ENCODE measurements at regions not wholly inside any gene's neighbourhood (a gene's known extent, or its start where the extent isn't known, plus 50 kb on each side); places are given as distances from the start of the nearest gene placed in this dataset.
A peak's percentile ranks its signal among the peaks of the same experiment; 100 is the strongest.

GRCh38 chr4:102170910-102171309, 174.4 kb downstream of the SLC39A8 start:
- DNase-seq (no peak), ATAC-seq (ENCODE audit: low read depth) (no peak)
- no peak overlapping the region for H3K18ac ChIP-seq (ENCODE audit: low read depth, low read length)
- H2AFZ ChIP-seq (replicated peaks; ENCODE audit: low read length, poor library complexity) = no peak overlapping the region
- H3K27me3 ChIP-seq (ENCODE audit: control insufficient read depth, insufficient read depth, low read length) = no peaks in the 10 kb centered on the region
- H3K36me3 ChIP-seq (ENCODE audit: control insufficient read depth, insufficient read depth, low read length) = no peaks in the 10 kb centered on the region
- CTCF ChIA-PET = no interaction called here
- H3K4me1 ChIP-seq (ENCODE audit: control insufficient read depth, insufficient read depth, low read length) = peaks cover 3% of the 10 kb centered on the region
- no peak overlapping the region for H4K5ac ChIP-seq (ENCODE audit: low read depth, low read length)
- intact Hi-C loops (cut with micrococcal nuclease) = no loop called here
- no peak overlapping the region for H3K23ac ChIP-seq (ENCODE audit: low read depth, low read length)
- no peaks in the 10 kb centered on the region for H3K79me1 ChIP-seq (ENCODE audit: low read depth in 1 of 2, low read length in 2 of 2)
- H3K9me3 ChIP-seq (ENCODE audit: control insufficient read depth, insufficient read depth, low read length) = no peaks in the 10 kb centered on the region; the same call in 1 of the 2 replicates
- no peak overlapping the region for H3K27ac ChIP-seq (ENCODE audit: insufficient read depth, low read length)
- no peak overlapping the region for H2AK9ac ChIP-seq (replicated peaks; ENCODE audit: low read depth, low read length, poor library complexity)
- H3K9ac ChIP-seq (ENCODE audit: low read depth, low read length) = no peak overlapping the region
- no peak overlapping the region for H3K56ac ChIP-seq (ENCODE audit: extremely low read depth, insufficient read depth, low read length)
- H2BK15ac ChIP-seq (ENCODE audit: low read depth, low read length) = no peak overlapping the region
- H4K91ac ChIP-seq (ENCODE audit: insufficient read depth, low read depth, low read length) = no peak overlapping the region
- no peaks in the 10 kb centered on the region for H3K9me1 ChIP-seq (ENCODE audit: insufficient read depth, low read length)
- POLR2A ChIA-PET (ENCODE audit: unreplicated experiment) = no interaction called here
- H2BK20ac ChIP-seq (ENCODE audit: low read depth, low read length) = no peak overlapping the region
- no peak overlapping the region for H3K14ac ChIP-seq (replicated peaks; ENCODE audit: low read depth, low read length)
- H2AK5ac ChIP-seq (ENCODE audit: low read depth, low read length) = no peak overlapping the region
- in situ Hi-C loops (cut with MboI; ENCODE audit: low sequenced_read_pairs) = no loop called here
- no peak overlapping the region for H4K8ac ChIP-seq (ENCODE audit: low read depth in 2 of 2, low read length in 2 of 2)
- no peaks in the 10 kb centered on the region for H4K20me1 ChIP-seq (ENCODE audit: insufficient read depth, low read length)
- TF ChIP-seq MAFK (IDR thresholded peaks at IDR 0.05; ENCODE audit: low read depth, low read length) (peak; percentile 49), MXI1 (IDR thresholded peaks at IDR 0.05; ENCODE audit: borderline replicate concordance, low read depth, low read length) (no peak)
- H3K4me2 ChIP-seq (ENCODE audit: low read depth, low read length) = no peak overlapping the region
- no peak overlapping the region for H3K4me3 ChIP-seq (ENCODE audit: insufficient read depth, low read depth, low read length)
- H2BK120ac ChIP-seq (ENCODE audit: low read depth, low read length) = no peak overlapping the region
- BruUV-seq (replicated peaks) = no TSS peak
- dilution Hi-C loops (cut with HindIII; ENCODE audit: low sequenced_read_pairs, unreplicated experiment) = no loop called here
- H2BK5ac ChIP-seq (ENCODE audit: low read depth, low read length, poor library complexity, severe bottlenecking) = no peak overlapping the region
- H3K4ac ChIP-seq (ENCODE audit: low read depth, low read length) = no peak overlapping the region
